IMR-90 (cell line): ENCODE measurements at regions not wholly inside any gene's neighbourhood (a gene's known extent, or its start where the extent isn't known, plus 50 kb on each side); places are given as distances from the start of the nearest gene placed in this dataset.
A peak's percentile ranks its signal among the peaks of the same experiment; 100 is the strongest.

ENCODE experiments used
- ATAC-seq: fragments of 200-7000 bp; cut with Tn5 transposase; 2 replicates; pipeline ENCODE4 v1.9.1; 2020; ENCODE audit warnings: low read depth, mild to moderate bottlenecking, moderate library complexity
- BruUV-seq: library from RNA; stranded (reverse); fragments of 400-500 nt; replicated peaks from 2 replicates; lab custom pipeline; 2021; lab: Mats Ljungman, UMichigan
- CTCF ChIA-PET: fragments of 300-600 bp; formaldehyde crosslinking; extraction: SDS; loops from one replicate; lab custom pipeline; 2021; ENCODE audit warnings: antibody characterized with exemption; lab: Yijun Ruan, JAX
- POLR2A ChIA-PET: fragments of 300-600 bp; sonication (Branson Sonifier 250); formaldehyde crosslinking; loops from one replicate; lab custom pipeline; 2022; ENCODE audit warnings: antibody characterized with exemption; ENCODE audit not compliant: unreplicated experiment; lab: Charles Lee
- DNase-seq: peaks from one replicate; pipeline ENCODE4 v3.0.0; 2013
- H2AFZ ChIP-seq: replicated peaks from 2 replicates; pipeline ENCODE3; 2013; ENCODE audit warnings: low read length, mild to moderate bottlenecking; ENCODE audit not compliant: poor library complexity
- H2AK5ac ChIP-seq: 2 replicates; pipeline ENCODE4 v1.6.1; 2013; ENCODE audit warnings: low read depth, low read length, inconsistent platforms
- H2AK9ac ChIP-seq: replicated peaks from 2 replicates; pipeline ENCODE3; 2013; ENCODE audit warnings: mild to moderate bottlenecking, low read depth, low read length, moderate library complexity; ENCODE audit not compliant: poor library complexity
- H2BK120ac ChIP-seq: 2 replicates; pipeline ENCODE4 v1.6.1; 2013; ENCODE audit warnings: low read depth, low read length, inconsistent platforms
- H2BK15ac ChIP-seq: 3 replicates; pipeline ENCODE4 v1.6.1; 2013; ENCODE audit warnings: low read depth, low read length, inconsistent platforms
- H2BK20ac ChIP-seq: 2 replicates; pipeline ENCODE4 v1.6.1; 2013; ENCODE audit warnings: low read depth, mild to moderate bottlenecking, inconsistent platforms, low read length, moderate library complexity
- H2BK5ac ChIP-seq: 2 replicates; pipeline ENCODE4 v1.6.1; 2013; ENCODE audit warnings: mild to moderate bottlenecking, low read depth, low read length, inconsistent platforms; ENCODE audit not compliant: poor library complexity, severe bottlenecking
- H3K14ac ChIP-seq: replicated peaks from 2 replicates; pipeline ENCODE4 v1.6.1; 2013; ENCODE audit warnings: low read depth, low read length, inconsistent platforms
- H3K18ac ChIP-seq: 2 replicates; pipeline ENCODE4 v1.6.1; 2013; ENCODE audit warnings: low read depth, low read length, control low read depth
- H3K23ac ChIP-seq: 2 replicates; pipeline ENCODE4 v1.6.1; 2013; ENCODE audit warnings: low read depth, low read length, inconsistent platforms
- H3K27ac ChIP-seq: 2 replicates; pipeline ENCODE4 v1.5.1; 2013; ENCODE audit warnings: mild to moderate bottlenecking, control low read depth, low read length; ENCODE audit not compliant: insufficient read depth
- H3K27me3 ChIP-seq: 2 replicates; pipeline ENCODE4 v1.6.1; 2013; ENCODE audit warnings: low read length; ENCODE audit not compliant: control insufficient read depth, insufficient read depth
- H3K36me3 ChIP-seq: 2 replicates; pipeline ENCODE4 v1.6.1; 2013; ENCODE audit warnings: low read length, mixed read lengths; ENCODE audit not compliant: control insufficient read depth, insufficient read depth
- H3K4ac ChIP-seq: 2 replicates; pipeline ENCODE4 v1.6.1; 2013; ENCODE audit warnings: low read depth, low read length, inconsistent platforms
- H3K4me1 ChIP-seq: 2 replicates; pipeline ENCODE4 v1.6.1; 2013; ENCODE audit warnings: low read length, mixed read lengths; ENCODE audit not compliant: control insufficient read depth, insufficient read depth
- H3K4me2 ChIP-seq: 2 replicates; pipeline ENCODE4 v1.6.1; 2013; ENCODE audit warnings: low read depth, mild to moderate bottlenecking, control low read depth, low read length, moderate library complexity
- H3K4me3 ChIP-seq: 2 replicates; pipeline ENCODE4 v1.5.1; 2013; ENCODE audit warnings: low read depth, mild to moderate bottlenecking, control low read depth, low read length, moderate library complexity; ENCODE audit not compliant: insufficient read depth
- H3K56ac ChIP-seq: 2 replicates; pipeline ENCODE4 v1.6.1; 2013; ENCODE audit warnings: low read length, inconsistent platforms; ENCODE audit not compliant: insufficient read depth; ENCODE audit errors: extremely low read depth
- H3K79me1 ChIP-seq, 2 experiments: 2 replicates each; pipeline ENCODE4 v1.6.1; 2013; ENCODE audit warnings: low read length in 2 of 2, inconsistent platforms in 1 of 2, low read depth in 1 of 2
- H3K9ac ChIP-seq: 2 replicates; pipeline ENCODE4 v1.6.1; 2013; ENCODE audit warnings: low read depth, low read length, control low read depth
- H3K9me1 ChIP-seq: 2 replicates; pipeline ENCODE4 v1.6.1; 2013; ENCODE audit warnings: low read length, inconsistent platforms; ENCODE audit not compliant: insufficient read depth
- H3K9me3 ChIP-seq: 2 replicates; pipeline ENCODE4 v1.6.1; 2013; ENCODE audit warnings: low read length; ENCODE audit not compliant: control insufficient read depth, insufficient read depth
- H4K20me1 ChIP-seq: 2 replicates; pipeline ENCODE4 v1.6.1; 2013; ENCODE audit warnings: low read length, inconsistent platforms; ENCODE audit not compliant: insufficient read depth
- H4K5ac ChIP-seq: 2 replicates; pipeline ENCODE4 v1.6.1; 2013; ENCODE audit warnings: mild to moderate bottlenecking, low read depth, low read length, control low read depth
- H4K8ac ChIP-seq, 2 experiments: 2 replicates each; pipeline ENCODE4 v1.6.1; 2013; ENCODE audit warnings: low read depth in 2 of 2, low read length in 2 of 2, control low read depth in 1 of 2, inconsistent platforms in 1 of 2
- H4K91ac ChIP-seq: 2 replicates; pipeline ENCODE4 v1.6.1; 2013; ENCODE audit warnings: low read depth, low read length, inconsistent platforms; ENCODE audit not compliant: insufficient read depth
- CEBPB ChIP-seq: IDR thresholded peaks from 2 replicates; pipeline ENCODE4 v1.6.1; 2012; ENCODE audit warnings: low read depth, low read length, improper control_type of control experiment
- MXI1 ChIP-seq: IDR thresholded peaks from 2 replicates; pipeline ENCODE4 v1.6.1; 2012; ENCODE audit warnings: low read depth, mild to moderate bottlenecking, low read length, moderate library complexity, borderline replicate concordance
- WGBS, 2 experiments: methylation state at CpG; one replicate each; pipeline versions ENCODE4 v1.1.5 to v1.1.7; 2013; ENCODE audit warnings: missing lambda C conversion rate in 2 of 2; ENCODE audit not compliant: insufficient read length in 1 of 2; ENCODE audit errors: extremely low coverage in 2 of 2; 5-methylcytosine and 5-hydroxymethylcytosine counted together
- dilution Hi-C: fragments of 300-500 bp; cut with HindIII; formaldehyde crosslinking; loops from one replicate; pipeline ENCODE4 v1.14.3; 2018; ENCODE audit warnings: low sequenced_read_pairs; ENCODE audit not compliant: unreplicated experiment
- in situ Hi-C: fragments of 300-500 bp; cut with MboI; formaldehyde crosslinking; loops from 3 replicates; pipeline ENCODE4 v1.14.3; 2019; ENCODE audit warnings: low sequenced_read_pairs, inconsistent platforms, mixed read lengths
- intact Hi-C: fragments of 100-400 bp; cut with micrococcal nuclease; formaldehyde crosslinking; loops from 2 replicates; pipeline ENCODE4 v1.10.0; 2022

GRCh38 chr4:82036181-82036580 lies 337.6 kb downstream of the HNRNPD start:
- H3K4ac ChIP-seq, result no peak overlapping the region
- no peaks in the 10 kb centered on the region for H3K9me3 ChIP-seq
- DNase-seq (no peak), ATAC-seq (no peak)
- H4K20me1 ChIP-seq, result no peaks in the 10 kb centered on the region
- intact Hi-C loops, result no loop called here
- no peak overlapping the region for H2BK15ac ChIP-seq
- WGBS, 2 experiments, result no CpG with 5 or more reads among the region's 1 CpG
- no peak overlapping the region for H3K56ac ChIP-seq
- H4K91ac ChIP-seq, result no peak overlapping the region
- H3K9me1 ChIP-seq, result no peaks in the 10 kb centered on the region
- H3K14ac ChIP-seq, result no peak overlapping the region
- H2BK120ac ChIP-seq, result no peak overlapping the region
- no peak overlapping the region for H3K4me3 ChIP-seq
- no peak overlapping the region for H4K5ac ChIP-seq
- no peak overlapping the region for H3K9ac ChIP-seq
- H3K27me3 ChIP-seq, result no peaks in the 10 kb centered on the region
- TF ChIP-seq MXI1 (no peak), CEBPB (0 out of 2 replicates have a peak, but pooled peaks have one; percentile 4)
- ChIA-PET CTCF (no interaction called here), POLR2A (no interaction called here)
- no peak overlapping the region for H3K27ac ChIP-seq
- H2BK20ac ChIP-seq, result no peak overlapping the region
- H3K4me2 ChIP-seq, result no peak overlapping the region
- in situ Hi-C loops, result no loop called here
- H4K8ac ChIP-seq, result no peak overlapping the region
- BruUV-seq, result no TSS peak
- dilution Hi-C loops, result no loop called here
- no peak overlapping the region for H2AK9ac ChIP-seq
- H3K36me3 ChIP-seq, result no peaks in the 10 kb centered on the region
- H3K4me1 ChIP-seq, result no peaks in the 10 kb centered on the region
- no peak overlapping the region for H3K23ac ChIP-seq
- H2AFZ ChIP-seq, result no peak overlapping the region
- H2AK5ac ChIP-seq, result no peak overlapping the region
- no peak overlapping the region for H3K18ac ChIP-seq
- no peak overlapping the region for H2BK5ac ChIP-seq
- H3K79me1 ChIP-seq, result no peaks in the 10 kb centered on the region
